ENCODE measurements at regions not wholly inside any gene's neighbourhood (a gene's known extent, or its start where the extent isn't known, plus 50 kb on each side); places are given as distances from the start of the nearest gene placed in this dataset.

DNA sequence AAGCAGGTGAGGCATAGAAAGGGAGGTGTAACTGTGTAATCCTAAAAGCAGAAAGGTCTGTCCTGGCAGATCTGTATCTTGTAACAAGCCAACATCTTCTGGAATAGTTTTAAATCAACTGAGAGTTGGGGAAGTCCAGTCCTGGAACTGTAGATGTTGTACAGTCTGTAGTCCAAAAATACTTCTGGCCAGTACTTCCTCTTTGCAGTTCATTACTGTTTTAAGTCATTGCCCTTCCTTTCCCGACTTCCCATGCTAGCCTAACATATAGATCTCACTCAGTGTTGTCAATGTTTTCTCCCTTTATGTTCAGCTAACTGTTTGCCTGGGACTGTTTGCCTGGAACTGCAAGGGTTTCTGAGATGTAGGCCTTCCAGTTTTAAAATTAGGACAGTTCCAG, 168.5 kb upstream of the ISL1 start:
- TF ChIP-seq CTCF (IDR thresholded peaks at IDR 0.05 in 2 of 3, conservative IDR thresholded peaks at IDR 0.05 in 1 of 3; ENCODE audit: control insufficient read depth in 2 of 3, extremely low read depth in 1 of 3, insufficient read depth in 1 of 3, low read depth in 3 of 3, low read length in 3 of 3) (no peak), HDGF (IDR thresholded peaks at IDR 0.05) (no peak)

All from GM12878 (cell line).